ENCODE measurements at regions not wholly inside any gene's neighbourhood (a gene's known extent, or its start where the extent isn't known, plus 50 kb on each side); places are given as distances from the start of the nearest gene placed in this dataset.

- H3K27ac ChIP-seq, result no peak overlapping the region
- no peak for TF ChIP-seq ZFX (IDR thresholded peaks at IDR 0.05)
- TF ChIP-seq CTCF (conservative IDR thresholded peaks at IDR 0.05), result no peak
Observed at GRCh38 chr16:63695347-63695746, 1426.5 kb downstream of the CDH11 start.

- TF ChIP-seq ZFX (IDR thresholded peaks at IDR 0.05) (no peak), CTCF (conservative IDR thresholded peaks at IDR 0.05) (no peak)
- H3K27ac ChIP-seq, result no peak overlapping the region
Observed at GRCh38 chr16:63690961-63691360, 1430.9 kb downstream of the CDH11 start.

- no peak overlapping the region for H3K27ac ChIP-seq
- TF ChIP-seq ZFX (IDR thresholded peaks at IDR 0.05) (no peak), CTCF (conservative IDR thresholded peaks at IDR 0.05) (no peak)
Observed at GRCh38 chr16:63690267-63690666, 1431.6 kb downstream of the CDH11 start.

- TF ChIP-seq ZFX (IDR thresholded peaks at IDR 0.05) (no peak), CTCF (conservative IDR thresholded peaks at IDR 0.05) (no peak)
Observed at GRCh38 chr16:63689068-63689467, 1432.8 kb downstream of the CDH11 start.

GRCh38 chr16:63684149-63685101 lies 1437.4 kb downstream of the CDH11 start:
- TF ChIP-seq CTCF (conservative IDR thresholded peaks at IDR 0.05), result no peak
- no peak for TF ChIP-seq ZFX (IDR thresholded peaks at IDR 0.05)
- H3K27ac ChIP-seq, result no peak overlapping the region

More at GRCh38 chr16:63689068-63689467, 1432.8 kb downstream of the CDH11 start:
- H3K27ac ChIP-seq, result no peak overlapping the region

- no peak overlapping the region for H3K27ac ChIP-seq
- no peak for TF ChIP-seq ZFX (IDR thresholded peaks at IDR 0.05)
Observed at GRCh38 chr16:63682844-63683243, 1439.0 kb downstream of the CDH11 start.

GRCh38 chr16:63672493-63672892 lies 1449.4 kb downstream of the CDH11 start:
- no peak overlapping the region for H3K27ac ChIP-seq
- TF ChIP-seq CTCF (conservative IDR thresholded peaks at IDR 0.05), result no peak
- no peak for TF ChIP-seq ZFX (IDR thresholded peaks at IDR 0.05)

All from C4-2B (cell line).